Medulla oblongata (tissue), 1 donor: ENCODE measurements at regions not wholly inside any gene's neighbourhood (a gene's known extent, or its start where the extent isn't known, plus 50 kb on each side); places are given as distances from the start of the nearest gene placed in this dataset.
"Not testable (repeated sequence)": the region's sequence is repeated elsewhere in the genome, so short reads cannot be mapped to it uniquely, and the experiment has no call there.

ENCODE experiments used
- DNase-seq: peaks from one replicate; pipeline ENCODE4 v3.0.0-alpha.2; 2015; ENCODE audit errors: extremely low spot score

DNA sequence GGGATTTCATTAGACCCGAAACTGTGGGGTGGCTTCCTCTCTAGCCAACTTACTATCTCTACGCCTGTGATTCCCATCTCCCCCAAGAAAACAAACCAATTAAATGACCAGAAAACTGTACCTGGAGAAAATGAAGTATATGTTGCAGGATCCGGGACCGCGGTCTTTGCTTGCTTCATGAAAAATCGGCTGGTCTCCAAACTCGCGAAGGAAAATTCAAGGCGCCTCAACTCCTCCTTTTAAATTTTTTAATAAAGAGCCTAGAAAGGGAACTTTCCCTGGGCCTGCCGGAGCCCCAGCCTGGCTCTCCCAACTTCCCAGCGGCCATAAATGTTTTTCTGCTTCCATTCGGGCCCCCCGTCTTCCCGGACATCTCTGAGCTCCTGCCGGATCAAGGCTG lies 110.8 kb upstream of the FOXD4L5 start:
- DNase-seq: not testable (repeated sequence)

DNA sequence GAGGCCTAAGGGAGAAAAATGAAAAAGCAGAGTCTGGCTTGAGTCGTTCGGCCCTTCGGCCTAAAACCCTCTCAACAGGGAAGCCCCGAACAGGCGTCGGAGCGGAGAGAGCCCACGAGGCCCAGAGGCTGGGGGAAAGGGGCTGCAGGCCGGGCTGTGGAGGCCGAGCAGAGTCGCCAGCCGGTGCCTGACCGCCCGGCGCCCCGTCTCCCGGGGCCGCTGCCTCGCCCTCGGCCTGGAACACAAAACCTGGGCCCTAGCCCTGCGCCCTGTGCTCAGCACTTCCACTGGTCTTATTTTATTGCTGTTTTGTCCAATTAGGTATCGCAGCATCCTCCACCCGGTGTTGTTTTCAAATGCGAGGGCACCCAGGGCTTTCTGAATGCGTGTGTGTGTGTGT lies 110.1 kb upstream of the FOXD4L5 start:
- not testable (repeated sequence) for DNase-seq

DNA sequence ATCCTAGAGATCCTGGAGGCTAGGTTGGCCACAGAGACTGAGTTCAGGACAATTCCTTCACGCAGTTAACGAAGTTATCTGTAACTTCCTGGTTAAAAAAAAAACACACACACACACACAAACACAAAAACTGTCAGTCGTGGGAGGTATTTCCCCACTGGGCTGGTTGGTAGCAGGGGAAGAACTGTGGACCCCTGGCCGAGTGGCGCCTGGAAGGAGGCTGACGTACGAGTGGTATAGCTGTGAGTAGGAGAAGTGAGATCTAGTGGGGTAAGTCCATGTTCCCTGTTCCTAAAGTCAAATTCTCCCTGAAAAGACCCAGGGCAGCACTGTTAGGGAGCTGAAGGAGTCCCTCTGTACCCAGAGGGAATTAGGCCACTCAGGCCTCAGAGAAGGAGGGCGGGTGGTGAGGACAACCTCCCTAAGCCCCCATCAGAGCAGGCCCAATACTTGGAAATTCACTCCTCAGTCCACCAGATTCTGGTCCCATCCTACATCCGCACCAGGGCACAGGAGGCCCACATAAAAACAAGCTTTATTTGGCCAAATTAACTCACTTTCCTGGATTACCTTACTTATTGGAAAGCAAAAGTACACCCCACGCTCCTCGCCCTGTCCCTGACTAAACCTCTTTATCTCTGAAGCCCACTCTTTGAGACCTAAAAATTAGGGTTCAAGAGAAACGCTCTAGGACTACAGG lies 108.3 kb upstream of the FOXD4L5 start:
- DNase-seq: not testable (repeated sequence)

DNA sequence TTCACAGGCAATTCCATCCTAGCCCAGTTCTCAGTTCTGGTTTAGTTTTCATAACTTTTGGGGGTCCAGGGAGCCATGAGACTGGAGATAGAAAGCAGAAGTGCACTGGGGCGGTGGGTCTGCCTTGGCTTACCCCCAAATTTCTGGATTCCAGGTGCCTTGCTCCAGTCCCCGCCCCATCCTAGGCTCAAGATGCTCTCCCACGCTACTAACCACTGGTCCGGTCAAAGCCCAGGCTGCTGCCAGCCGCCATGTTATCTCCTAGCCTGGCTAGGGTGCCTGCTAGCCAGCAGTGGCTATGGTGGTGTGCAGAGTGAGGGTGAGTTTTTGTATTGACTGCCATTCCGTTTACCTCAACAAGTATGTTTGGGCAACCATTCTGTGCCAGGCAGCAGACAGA lies 107.6 kb upstream of the FOXD4L5 start:
- not testable (repeated sequence) for DNase-seq

GRCh38 chr9:65389710-65390109 lies 104.7 kb upstream of the FOXD4L5 start:
- not testable (repeated sequence) for DNase-seq

DNA sequence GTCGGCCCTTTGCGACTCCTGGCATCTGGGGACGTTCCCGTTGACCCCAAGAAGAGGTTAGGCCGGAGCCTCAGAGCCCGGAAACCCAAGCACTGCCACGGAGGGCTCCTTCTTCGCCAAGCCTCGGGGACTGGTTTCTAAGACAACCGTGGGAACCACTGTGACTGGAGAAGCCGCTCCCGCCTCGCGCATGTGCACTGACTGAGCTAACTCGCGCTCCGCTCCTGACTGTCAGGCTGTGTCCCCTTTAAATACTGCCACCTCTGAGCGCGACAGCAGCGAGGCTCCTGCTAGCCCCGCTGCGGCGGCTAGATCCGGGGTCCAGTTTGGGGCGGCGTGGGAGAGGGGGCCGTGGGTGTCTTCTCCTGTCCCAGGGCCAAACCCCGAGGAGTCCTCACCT lies 104.2 kb upstream of the FOXD4L5 start:
- DNase-seq: not testable (repeated sequence)

- peak; percentile 92 for DNase-seq
Measured at GRCh38 chr9:65386699-65387098, 101.7 kb upstream of the FOXD4L5 start.

DNA sequence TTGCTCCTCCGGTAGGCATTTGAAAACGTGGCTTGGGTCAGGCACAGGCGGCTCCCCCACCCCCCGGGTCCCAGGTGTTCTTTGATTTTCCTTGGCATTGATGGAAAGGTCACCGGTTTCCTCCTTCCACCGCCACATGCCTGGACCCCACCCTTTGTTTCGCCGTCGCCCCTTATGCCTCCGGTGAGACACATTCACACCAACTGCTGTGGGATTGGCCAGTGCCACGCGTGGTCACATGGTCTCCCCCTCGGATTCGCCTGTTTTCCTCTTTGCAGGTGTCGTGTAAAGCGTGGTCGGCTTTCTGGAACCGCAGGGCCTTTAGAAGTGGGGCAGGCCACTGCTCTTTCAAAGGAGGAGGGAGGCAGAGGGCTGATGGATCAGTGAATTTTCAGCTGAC lies 101.2 kb upstream of the FOXD4L5 start:
- DNase-seq: not testable (repeated sequence)

GRCh38 chr9:65385655-65386024 lies 100.6 kb upstream of the FOXD4L5 start:
- not testable (repeated sequence) for DNase-seq

- not testable (repeated sequence) for DNase-seq
Measured at GRCh38 chr9:65384759-65385654, 100.0 kb upstream of the FOXD4L5 start.

GRCh38 chr9:65384066-65384465 lies 99.1 kb upstream of the FOXD4L5 start:
- DNase-seq: not testable (repeated sequence)

- DNase-seq: not testable (repeated sequence)
Measured at GRCh38 chr9:65383646-65384045, 98.6 kb upstream of the FOXD4L5 start.

GRCh38 chr9:65382701-65383318 lies 97.8 kb upstream of the FOXD4L5 start:
- DNase-seq: not testable (repeated sequence)
